OCI-LY3 (cell line): ENCODE measurements at regions not wholly inside any gene's neighbourhood (a gene's known extent, or its start where the extent isn't known, plus 50 kb on each side); places are given as distances from the start of the nearest gene placed in this dataset.

Experiments used
- H2AFZ ChIP-seq: fragments of 200-600, 300-600 bp; shearing (Covaris generic); 2 replicates; pipeline ENCODE4 v1.6.0; 2014; ENCODE audit warnings: antibody characterized with exemption, low read depth, low read length
- H3K27ac ChIP-seq: fragments of 200-600, 300-600 bp; sonication (generic); 2 replicates; pipeline ENCODE4 v1.5.1; 2014; ENCODE audit warnings: mild to moderate bottlenecking, low read length, moderate library complexity, mixed read lengths
- H3K27me3 ChIP-seq: fragments of 200-600, 300-600 bp; sonication (generic); 2 replicates; pipeline ENCODE4 v1.6.1; 2014; ENCODE audit warnings: low read depth, low read length, mixed read lengths
- H3K36me3 ChIP-seq: fragments of 200-600, 300-600 bp; sonication (generic); replicated peaks from 2 replicates; pipeline ENCODE3; 2014; ENCODE audit warnings: low read depth, low read length, mixed read lengths
- H3K4me1 ChIP-seq: fragments of 300-600, 200-600 bp; sonication (generic); 2 replicates; pipeline ENCODE4 v1.6.1; 2014; ENCODE audit warnings: low read length, mixed read lengths
- H3K4me2 ChIP-seq: fragments of 200-600, 300-600 bp; sonication (generic); 2 replicates; pipeline ENCODE4 v1.6.1; 2014; ENCODE audit warnings: low read length, mixed read lengths
- H3K4me3 ChIP-seq: fragments of 300-600, 200-600 bp; sonication (generic); 2 replicates; pipeline ENCODE4 v1.5.1; 2014; ENCODE audit warnings: antibody characterized with exemption, mild to moderate bottlenecking, low read length, moderate library complexity
- H3K79me2 ChIP-seq: fragments of 300-600, 200-600 bp; shearing (Covaris generic); 2 replicates; pipeline ENCODE4 v1.6.1; 2014; ENCODE audit warnings: mild to moderate bottlenecking, low read length, mixed read lengths
- H3K9ac ChIP-seq: fragments of 300-600, 200-600 bp; shearing (Covaris generic); 2 replicates; pipeline ENCODE4 v1.6.0; 2014; ENCODE audit warnings: mild to moderate bottlenecking, low read length, moderate library complexity
- H3K9me3 ChIP-seq: fragments of 200-600, 300-600 bp; shearing (Covaris generic); 2 replicates; pipeline ENCODE4 v1.6.1; 2014; ENCODE audit warnings: low read length, mixed read lengths; ENCODE audit not compliant: insufficient read depth
- H4K20me1 ChIP-seq: fragments of 200-600, 300-600 bp; sonication (generic); 2 replicates; pipeline ENCODE4 v1.6.1; 2016; ENCODE audit warnings: low read length, mixed read lengths; ENCODE audit not compliant: insufficient read depth
- CTCF ChIP-seq: fragments of 200-600, 300-600 bp; sonication (generic); IDR thresholded peaks from 2 replicates; pipeline ENCODE4 v1.5.1; 2014; ENCODE audit warnings: antibody characterized with exemption, low read length, low read depth
- EZH2phosphoT487 ChIP-seq: fragments of 200-600 bp; shearing (Covaris generic); IDR thresholded peaks from 2 replicates; pipeline ENCODE4 v1.6.1; 2018; ENCODE audit warnings: antibody characterized with exemption, mixed run types, low read depth

DNA sequence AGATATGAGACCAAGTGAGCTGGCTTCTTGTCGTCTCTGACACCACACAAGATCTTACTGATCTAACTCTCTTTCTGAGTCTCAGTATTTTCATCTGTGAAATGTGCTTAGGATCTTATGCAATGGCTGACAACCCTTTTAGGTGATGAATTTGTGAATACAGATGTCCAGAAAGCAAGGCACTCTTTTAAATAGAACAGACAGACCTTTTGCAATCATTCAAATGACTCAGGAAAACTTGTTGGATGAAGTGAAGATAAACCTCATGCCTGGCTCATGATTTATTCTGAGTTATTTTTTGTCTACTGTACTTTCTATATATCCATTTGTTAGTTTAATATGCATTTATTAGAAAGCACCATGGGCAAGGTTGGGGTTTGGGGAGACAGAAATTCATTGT lies 411.3 kb downstream of the PTPRU start:
- Histone ChIP-seq H3K79me2 (no peaks in the 10 kb centered on the region), H3K4me1 (no peaks in the 10 kb centered on the region), H4K20me1 (no peaks in the 10 kb centered on the region), H3K4me3 (no peak overlapping the region), H3K9ac (no peak overlapping the region), H3K27me3 (no peaks in the 10 kb centered on the region), H3K36me3 (no peaks in the 10 kb centered on the region), H3K4me2 (no peak overlapping the region), H2AFZ (no peak overlapping the region), H3K9me3 (no peaks in the 10 kb centered on the region), H3K27ac (no peak overlapping the region)
- no peak for TF ChIP-seq CTCF

DNA sequence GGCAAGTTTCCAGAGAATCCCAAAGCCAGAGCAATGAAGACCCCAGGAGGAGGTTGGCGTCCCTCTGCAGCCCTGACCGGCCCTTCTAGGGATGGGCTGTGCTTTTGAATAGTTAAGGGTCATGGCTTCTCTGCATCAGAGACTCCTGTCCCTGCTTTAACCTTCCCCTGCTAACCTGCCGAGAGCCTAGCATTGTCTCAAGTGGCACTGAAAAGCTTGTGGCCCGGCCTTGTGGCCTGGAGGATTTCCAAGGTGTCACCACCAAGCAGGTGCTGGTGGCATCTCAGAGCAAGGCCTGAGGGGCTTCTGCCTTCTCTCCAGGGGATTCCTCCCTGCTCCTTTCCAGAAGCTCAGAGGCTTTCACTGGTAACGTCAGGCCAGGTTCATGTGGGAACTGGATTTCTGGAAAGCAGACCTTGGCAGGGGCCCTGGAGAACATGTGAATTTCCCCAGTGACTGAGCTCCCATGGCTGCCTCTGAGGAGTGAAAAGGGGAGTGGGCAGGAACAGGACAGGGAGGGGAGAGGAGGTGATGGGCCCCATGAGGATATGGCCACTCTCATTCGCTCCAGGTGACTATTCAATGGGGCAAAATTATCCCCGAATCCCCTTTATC lies 409.9 kb downstream of the PTPRU start:
- Histone ChIP-seq H3K79me2 (no peaks in the 10 kb centered on the region), H3K9me3 (no peaks in the 10 kb centered on the region), H4K20me1 (no peaks in the 10 kb centered on the region), H3K27me3 (no peaks in the 10 kb centered on the region), H3K4me2 (no peak overlapping the region), H3K9ac (no peak overlapping the region), H3K4me3 (no peak overlapping the region), H2AFZ (no peak overlapping the region), H3K27ac (no peak overlapping the region), H3K36me3 (no peaks in the 10 kb centered on the region), H3K4me1 (no peaks in the 10 kb centered on the region)
- TF ChIP-seq CTCF: no peak
- TF ChIP-seq EZH2phosphoT487: no peak

DNA sequence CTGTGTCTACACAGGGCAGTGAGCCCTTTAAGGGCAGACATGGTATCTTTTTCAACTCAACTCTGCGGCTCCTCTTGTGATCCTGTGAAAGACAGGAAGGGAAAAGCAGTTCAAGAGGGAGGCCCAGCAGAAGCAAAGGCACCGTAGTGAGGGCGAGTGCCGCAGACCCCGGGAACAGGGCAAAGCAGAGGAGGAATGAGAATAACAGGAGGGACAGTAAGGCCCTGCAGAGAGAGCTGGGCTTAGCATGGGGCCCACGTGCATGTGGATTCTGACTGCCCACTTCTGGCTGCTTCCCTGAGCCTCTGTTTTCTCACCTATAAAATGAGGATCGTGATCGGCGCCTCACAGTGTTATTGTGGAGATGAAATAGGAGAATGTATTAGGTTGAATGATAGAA lies 409.3 kb downstream of the PTPRU start:
- Histone ChIP-seq H4K20me1 (no peaks in the 10 kb centered on the region), H3K4me2 (no peak overlapping the region), H3K79me2 (no peaks in the 10 kb centered on the region), H3K4me3 (no peak overlapping the region), H3K27ac (no peak overlapping the region), H2AFZ (no peak overlapping the region), H3K27me3 (no peaks in the 10 kb centered on the region), H3K9ac (no peak overlapping the region), H3K36me3 (no peaks in the 10 kb centered on the region), H3K9me3 (no peaks in the 10 kb centered on the region), H3K4me1 (no peaks in the 10 kb centered on the region)
- TF ChIP-seq EZH2phosphoT487: no peak
- TF ChIP-seq CTCF: no peak

DNA sequence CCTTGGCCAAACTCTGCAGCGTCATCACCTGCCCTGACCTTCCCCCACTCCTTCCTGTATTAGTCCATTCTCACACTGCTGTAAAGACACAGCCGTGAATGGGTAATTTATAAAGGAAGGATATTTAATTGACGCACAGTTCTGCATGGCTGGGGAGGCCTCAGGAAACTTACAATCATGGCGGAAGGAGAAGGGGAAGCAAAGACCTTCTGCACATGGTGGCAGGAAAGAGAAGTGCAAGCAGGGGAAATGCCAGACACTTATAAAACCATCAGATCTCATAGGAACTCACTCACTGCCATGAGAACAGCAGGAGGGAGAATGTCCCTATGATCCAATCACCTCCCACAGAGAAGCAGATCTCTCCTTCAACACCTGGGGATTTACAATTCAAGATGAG lies 408.5 kb downstream of the PTPRU start:
- H3K9ac ChIP-seq: no peak overlapping the region
- H4K20me1 ChIP-seq: no peaks in the 10 kb centered on the region
- H3K4me1 ChIP-seq: no peaks in the 10 kb centered on the region
- no peak overlapping the region for H2AFZ ChIP-seq
- H3K79me2 ChIP-seq: no peaks in the 10 kb centered on the region
- no peaks in the 10 kb centered on the region for H3K27me3 ChIP-seq
- TF ChIP-seq EZH2phosphoT487 (no peak), CTCF (no peak)
- no peak overlapping the region for H3K4me2 ChIP-seq
- no peak overlapping the region for H3K4me3 ChIP-seq
- no peak overlapping the region for H3K27ac ChIP-seq
- H3K9me3 ChIP-seq: no peaks in the 10 kb centered on the region
- no peaks in the 10 kb centered on the region for H3K36me3 ChIP-seq
